SW480 (cell line): ENCODE measurements at regions not wholly inside any gene's neighbourhood (a gene's known extent, or its start where the extent isn't known, plus 50 kb on each side); places are given as distances from the start of the nearest gene placed in this dataset.
"Not testable (repeated sequence)": the region's sequence is repeated elsewhere in the genome, so short reads cannot be mapped to it uniquely, and the experiment has no call there.

Experiments used
- DNase-seq: peaks from one replicate; pipeline ENCODE4 v3.0.0-alpha.2; 2016; ENCODE audit warnings: low spot score

DNA sequence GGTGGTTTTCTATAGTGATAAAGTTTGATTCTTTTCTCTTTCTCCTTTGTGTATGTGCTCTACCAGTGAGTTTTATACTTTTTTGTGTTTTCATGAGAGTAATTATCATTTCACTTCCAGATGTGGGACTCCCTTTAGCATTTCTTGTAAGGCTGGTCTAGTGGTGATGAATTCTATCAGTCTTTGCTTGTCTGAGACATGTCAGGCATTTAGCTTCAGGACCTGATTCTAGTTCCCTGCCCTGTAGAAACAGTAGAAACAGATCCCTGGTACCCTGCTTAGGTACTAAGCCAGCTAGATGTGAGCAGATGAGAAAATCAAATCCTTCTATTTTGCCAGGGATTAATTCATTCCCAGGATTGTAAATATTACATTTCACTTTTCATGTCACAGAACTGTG lies 203.7 kb downstream of the ALG10 start:
- not testable (repeated sequence) for DNase-seq

DNA sequence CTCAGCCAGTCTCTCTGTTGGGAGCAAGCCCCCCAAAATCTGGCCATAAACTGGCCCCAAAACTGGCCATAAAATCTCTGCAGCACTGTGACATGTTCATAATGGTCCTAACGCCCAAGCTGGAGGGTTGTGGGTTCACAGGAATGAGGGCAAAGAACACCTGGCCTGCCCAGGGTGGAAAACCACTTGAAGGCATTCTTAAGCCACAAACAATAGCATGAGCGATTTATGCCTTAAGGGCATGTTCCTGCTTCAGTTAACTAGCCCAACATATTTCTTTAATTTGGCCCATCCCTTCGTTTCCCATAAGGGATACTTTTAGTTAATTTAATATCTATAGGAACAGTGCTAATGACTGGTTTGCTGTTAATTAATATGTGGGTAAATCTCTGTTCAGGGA lies 205.8 kb downstream of the ALG10 start:
- not testable (repeated sequence) for DNase-seq

DNA sequence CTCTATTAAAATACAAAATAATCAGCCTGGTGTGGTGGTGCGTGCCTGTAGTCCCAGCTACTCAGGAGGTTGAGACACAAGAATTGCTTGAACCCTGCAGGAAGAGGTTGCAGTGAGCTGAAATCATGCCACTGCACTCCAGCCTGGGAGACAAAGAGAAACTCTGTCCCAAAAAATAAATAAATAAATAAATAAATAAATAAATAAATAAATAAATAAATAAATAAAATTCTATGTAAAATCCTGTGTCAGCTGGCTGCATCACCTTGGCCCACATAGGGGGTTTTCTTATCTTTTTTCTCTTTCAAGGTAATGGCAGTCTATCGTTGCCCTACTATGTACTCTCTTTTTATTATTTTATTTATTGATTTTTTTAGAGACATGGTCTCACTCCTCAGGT lies 206.7 kb downstream of the ALG10 start:
- DNase-seq, result not testable (repeated sequence)

DNA sequence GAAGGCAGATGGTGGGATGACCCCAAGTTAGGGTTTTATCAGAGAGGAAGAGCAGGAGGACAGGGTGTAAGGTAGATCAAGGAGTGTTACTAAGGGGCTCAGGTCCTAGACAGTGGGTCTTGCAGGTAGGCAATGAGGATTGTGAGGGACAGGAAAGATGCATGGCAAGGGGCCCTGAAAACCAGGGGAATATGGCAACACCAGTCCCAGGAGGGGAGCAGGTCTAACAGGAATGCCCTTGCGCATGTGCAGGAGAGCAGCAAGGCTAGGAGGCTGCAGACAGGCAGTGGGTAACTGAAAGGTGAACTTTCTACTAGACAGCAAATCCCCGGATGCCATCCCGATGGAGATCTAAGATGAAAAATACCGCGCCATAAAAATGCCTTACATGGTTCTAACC lies 211.3 kb downstream of the ALG10 start:
- no peak for DNase-seq

DNA sequence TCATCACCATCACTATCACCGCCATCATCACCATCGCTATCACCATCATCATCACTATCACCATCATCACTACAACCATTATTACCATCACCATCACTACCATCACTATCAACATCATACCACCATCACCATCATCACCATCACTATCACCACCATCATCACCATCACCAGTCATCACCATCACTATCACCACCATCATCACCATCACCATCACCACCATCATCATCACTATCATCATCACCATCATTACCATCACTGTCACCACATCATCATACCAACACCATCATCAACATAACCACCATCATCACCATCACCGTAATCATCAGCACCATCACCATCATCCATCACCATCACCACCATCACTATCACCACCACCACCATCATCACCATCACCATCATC lies 213.8 kb downstream of the ALG10 start:
- no peak for DNase-seq

DNA sequence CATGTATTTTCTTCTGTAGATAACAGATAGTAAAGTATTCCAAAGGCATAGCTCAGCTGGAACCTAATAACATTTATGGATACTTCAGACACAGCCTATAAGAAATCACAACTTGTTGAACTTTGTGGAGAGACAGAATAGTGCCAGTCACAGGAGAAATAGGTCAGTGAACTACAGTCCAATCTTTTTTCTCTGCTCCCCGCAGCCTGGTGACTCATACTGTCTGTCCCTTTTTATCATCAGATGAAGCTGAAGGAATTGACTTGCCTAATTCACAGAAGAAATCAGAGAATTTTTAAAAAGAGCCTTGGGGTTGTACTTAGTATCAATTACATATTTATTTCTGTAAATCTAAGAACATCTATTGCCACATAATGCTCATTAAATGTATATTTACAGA lies 222.3 kb downstream of the ALG10 start:
- DNase-seq, result no peak

DNA sequence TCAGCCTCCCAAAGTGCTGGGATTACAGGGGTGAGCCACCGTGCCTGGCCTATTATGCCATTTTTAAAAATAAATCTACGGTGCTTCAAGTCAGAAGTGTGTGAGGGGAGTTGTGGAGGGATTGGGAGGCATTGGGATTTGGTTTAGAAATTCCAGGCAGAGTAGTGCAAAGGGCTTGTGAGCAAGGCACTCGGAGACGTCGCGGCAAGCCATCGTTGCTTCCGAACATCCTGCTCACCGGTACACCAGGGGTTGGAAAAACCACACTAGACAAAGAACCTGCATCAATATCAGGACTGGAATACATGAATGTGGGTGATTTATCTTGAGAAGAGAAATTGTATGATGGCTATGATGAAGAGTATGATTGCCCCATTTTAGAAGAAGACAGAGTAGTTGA lies 227.0 kb downstream of the ALG10 start:
- DNase-seq, result no peak

DNA sequence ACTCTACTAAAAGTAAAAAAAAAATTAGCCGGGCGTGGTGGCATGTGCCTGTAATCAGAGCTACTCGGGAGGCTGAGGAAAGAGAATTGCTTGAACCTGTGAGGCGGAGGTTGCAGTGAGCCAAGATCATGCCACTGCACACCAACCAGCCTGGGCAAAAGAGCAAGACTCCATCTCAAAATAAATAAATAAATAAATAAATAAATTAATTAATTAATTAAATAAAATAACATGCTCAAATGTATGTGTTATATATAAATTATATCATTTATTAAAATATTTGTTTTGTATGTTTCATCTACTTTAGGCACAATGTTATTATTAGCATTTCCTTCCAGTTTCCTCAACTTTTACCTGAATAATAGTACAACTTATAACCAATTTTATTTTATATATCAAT lies 229.6 kb downstream of the ALG10 start:
- not testable (repeated sequence) for DNase-seq

DNA sequence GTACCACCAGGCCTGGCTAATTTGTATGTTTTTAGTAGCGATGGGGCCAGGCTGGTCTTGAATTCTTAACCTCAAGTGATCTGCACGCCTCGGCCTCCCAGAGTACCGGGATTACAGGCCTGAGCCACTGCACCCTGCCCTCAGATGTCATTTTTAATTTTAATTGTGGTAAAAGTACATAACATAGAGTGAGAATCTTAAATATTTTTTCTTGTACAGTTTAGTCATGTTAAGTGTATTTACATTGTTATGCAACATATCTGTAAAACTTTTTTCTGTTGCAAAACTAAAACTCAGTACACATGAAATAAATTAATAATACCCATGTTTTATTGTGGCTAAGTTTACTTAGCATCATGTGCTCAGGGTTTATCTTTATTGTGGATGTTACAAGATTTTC lies 231.4 kb downstream of the ALG10 start:
- DNase-seq, result no peak

DNA sequence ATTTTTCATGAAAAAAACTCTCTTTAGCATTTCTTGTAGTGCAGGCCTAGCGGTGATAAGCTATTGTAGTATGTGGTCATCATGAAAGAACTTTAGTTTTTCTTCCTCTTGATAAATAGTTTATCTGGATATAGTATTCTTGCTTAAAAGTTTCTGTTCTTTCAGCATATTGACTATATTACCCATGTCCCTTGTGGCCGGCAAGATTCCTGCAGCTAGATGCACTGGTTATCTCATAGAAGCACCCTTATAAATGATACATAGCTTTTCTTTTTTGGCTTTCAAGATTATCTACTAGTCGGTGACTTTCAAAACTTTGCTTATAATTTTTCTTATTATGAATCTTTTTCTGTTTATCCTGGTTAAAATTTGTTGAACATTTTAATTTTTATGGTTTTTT lies 234.8 kb downstream of the ALG10 start:
- DNase-seq, result no peak

DNA sequence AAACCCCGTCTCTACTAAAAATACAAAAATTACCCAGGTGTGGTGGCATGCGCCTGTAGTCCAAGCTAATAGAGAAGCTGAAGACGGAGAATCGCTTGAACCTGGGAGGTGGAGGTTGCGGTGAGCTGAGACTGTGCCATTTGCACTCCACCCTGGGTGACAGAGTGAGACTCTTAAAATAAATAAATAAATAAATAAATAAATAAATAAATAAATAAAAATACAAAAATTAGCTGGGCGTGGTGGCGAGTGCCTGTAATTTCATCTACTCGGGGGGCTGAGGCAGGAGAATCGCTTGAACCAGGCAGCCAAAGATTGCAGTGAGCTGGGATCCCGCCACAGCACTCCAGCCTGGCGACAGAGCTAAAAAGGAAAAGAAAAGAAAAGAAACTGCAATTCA lies 239.8 kb downstream of the ALG10 start:
- not testable (repeated sequence) for DNase-seq

DNA sequence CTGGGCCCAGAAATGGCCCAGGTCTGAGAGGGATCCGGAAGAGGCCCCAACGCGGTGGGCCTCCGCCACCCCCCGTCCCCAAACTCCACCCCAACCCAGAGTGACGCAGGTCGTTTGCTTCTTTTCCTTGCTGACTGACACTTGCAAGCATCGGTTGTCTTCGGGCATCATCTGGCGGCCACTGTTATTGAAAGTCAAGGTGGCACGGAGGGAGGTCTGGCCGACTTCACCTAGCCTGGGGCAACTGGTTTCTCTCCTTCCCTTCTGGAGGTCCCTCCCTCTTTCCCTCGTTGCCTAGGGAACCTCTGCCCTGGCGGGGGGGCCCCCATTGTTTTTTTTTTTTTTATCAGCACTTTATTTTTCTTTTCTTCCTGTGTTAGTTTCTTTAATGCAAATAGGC lies 241.8 kb downstream of the ALG10 start:
- no peak for DNase-seq

DNA sequence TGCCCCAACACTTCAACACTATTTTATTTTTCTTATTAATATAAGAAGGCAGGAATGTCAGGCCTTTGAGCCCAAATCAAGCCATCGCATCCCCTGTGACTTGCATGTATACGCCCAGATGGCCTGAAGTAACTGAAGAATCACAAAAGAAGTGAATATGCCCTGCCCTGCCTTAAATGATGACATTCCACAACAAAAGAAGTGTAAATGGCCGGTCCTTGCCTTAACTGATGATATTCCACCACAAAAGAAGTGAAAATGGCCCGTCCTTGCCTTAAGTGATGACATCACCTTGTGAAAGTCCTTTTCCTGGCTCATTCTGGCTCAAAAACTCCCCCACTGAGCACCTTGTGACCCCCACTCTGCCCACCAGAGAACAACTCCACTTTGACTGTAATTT lies 251.4 kb downstream of the ALG10 start:
- not testable (repeated sequence) for DNase-seq

DNA sequence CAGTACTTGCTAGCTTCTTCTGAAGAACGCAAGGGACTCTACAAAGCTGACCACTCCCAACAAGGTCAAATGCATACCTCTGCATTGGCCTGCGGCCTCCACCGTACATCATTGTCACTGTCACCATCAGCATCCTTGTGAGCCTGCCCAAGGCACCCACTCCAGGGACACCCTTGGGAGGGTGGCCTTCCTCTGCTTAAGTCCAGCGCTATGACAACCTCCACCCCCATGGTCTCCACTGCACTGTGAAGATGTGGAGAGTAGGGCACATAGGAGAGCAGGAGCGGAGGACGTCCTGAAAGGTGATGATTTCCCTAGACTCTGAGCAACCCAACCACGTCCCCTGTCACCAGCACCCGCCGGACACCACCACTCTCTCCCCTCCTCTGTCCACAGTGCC lies 252.8 kb downstream of the ALG10 start:
- no peak for DNase-seq

DNA sequence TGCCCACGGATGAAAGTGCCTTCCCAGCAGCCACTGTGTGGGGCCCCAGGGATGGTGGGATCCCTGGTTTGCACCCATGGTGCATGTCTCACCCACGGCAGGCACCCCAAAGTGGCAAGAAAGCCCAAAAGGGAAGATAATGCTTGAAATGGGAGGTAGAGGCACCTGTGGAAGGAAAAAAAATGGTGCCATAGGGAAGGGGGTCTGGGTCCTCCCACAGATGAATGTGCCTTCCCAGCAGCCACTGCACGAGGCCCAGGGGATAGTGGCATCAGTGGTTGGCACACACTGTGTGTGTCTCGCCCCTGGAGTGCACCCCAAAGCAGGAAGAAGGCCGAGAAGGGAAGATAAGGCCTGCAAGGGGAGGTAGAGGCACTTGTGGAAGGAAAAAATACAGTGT lies 264.2 kb downstream of the ALG10 start:
- no peak for DNase-seq

DNA sequence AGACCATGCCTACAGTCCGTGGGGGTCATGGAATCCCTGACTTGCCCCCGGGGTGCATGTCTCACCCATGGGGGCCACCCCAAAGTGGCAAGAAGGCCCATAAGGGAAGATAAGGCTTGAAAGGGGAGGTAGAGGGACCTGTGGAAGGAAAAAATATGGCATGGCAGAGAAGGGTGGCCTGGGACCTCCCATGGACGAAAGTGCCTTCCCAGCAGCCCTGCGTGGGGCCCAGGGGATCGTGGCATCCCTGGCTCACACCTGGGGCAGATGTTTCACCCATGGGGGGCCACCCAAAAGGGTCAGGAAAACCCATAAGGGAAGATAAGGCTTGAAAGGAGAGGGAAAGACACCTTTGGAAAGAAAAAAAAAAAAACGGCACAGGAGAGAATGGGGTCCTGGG lies 264.6 kb downstream of the ALG10 start:
- no peak for DNase-seq

DNA sequence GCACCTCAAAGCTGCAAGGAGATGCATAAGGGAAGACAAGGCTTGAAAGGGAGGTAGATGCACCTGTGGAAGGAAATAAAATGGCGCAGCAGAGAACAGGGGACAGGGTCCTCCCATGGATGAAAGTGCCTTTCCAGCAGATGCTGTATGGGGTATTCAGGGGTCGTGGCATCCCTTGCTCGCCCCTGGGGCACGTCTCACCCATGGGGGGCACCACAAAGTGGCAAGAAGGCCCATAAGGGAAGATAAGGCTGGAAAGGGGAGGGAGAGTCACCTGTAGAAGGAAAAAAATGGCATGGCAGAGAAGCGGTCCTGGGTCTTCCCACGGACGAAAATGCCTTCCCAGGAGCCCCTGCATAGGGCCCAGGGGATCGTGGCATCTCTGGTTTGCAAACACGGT lies 265.1 kb downstream of the ALG10 start:
- DNase-seq, result no peak

DNA sequence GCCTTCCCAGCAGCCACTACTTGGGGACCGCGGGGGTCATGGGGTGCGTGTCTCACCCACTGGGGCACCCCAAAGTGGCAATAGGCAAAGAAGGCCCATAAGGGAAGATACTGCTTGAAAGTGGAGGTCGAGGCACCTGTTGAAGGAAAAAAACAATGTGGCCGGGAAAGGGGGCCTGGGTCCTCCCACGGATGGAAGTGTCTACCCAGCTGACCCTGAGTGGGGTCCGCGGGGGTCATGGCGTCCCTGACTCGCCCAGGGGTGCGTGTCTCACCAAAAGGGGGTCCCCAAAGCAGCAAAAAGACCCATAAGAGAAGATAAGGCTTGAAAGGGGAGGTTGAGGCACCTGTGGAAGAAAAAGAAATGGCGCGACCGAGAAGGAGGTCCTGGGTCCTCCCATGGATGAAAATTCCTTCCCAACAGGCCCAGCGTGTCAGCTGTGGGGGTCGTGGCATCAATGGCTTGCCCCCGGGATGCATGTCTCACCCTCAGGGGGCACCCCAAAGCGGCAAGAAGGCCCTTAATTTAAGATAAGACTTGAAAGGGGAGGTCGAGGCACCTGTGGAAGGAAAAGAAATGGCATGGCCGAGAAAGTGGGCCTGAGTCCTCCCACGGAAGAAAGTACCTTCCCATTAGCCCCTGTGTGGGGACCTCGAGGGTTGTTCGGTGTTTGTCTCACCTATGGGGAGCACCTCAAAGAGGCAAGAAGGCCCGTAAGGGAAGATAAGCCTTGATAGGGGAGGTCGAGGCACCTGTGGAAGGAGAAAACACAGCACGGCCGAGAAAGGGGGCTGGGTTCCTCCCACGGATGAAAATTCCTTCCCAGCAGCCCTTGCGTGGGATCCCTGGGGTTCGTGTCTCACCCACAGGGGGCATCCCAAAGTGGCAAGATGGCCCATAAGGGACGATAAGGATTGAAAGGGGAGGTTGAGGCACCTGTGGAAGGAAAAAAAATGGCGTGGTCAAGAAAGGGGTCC lies 266.0 kb downstream of the ALG10 start:
- no peak for DNase-seq

DNA sequence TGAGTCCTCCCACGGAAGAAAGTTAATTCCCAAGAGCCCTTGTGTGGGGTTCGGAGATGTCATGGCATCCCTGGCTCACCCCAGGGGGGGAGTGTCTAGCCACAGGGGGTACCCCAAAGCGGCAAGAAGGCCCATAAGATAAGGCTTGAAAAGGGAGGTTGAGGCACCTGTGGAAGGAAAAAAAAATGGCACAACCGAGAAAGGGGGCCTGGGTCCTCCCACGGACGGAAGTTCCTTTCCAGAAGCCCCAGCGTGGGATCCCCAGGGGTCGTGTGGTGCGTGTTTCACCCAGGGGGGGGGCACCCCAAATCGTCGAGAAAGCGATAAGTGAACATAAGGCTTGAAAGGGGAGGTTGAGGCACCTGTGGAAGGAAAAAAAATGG lies 266.7 kb downstream of the ALG10 start:
- no peak for DNase-seq

DNA sequence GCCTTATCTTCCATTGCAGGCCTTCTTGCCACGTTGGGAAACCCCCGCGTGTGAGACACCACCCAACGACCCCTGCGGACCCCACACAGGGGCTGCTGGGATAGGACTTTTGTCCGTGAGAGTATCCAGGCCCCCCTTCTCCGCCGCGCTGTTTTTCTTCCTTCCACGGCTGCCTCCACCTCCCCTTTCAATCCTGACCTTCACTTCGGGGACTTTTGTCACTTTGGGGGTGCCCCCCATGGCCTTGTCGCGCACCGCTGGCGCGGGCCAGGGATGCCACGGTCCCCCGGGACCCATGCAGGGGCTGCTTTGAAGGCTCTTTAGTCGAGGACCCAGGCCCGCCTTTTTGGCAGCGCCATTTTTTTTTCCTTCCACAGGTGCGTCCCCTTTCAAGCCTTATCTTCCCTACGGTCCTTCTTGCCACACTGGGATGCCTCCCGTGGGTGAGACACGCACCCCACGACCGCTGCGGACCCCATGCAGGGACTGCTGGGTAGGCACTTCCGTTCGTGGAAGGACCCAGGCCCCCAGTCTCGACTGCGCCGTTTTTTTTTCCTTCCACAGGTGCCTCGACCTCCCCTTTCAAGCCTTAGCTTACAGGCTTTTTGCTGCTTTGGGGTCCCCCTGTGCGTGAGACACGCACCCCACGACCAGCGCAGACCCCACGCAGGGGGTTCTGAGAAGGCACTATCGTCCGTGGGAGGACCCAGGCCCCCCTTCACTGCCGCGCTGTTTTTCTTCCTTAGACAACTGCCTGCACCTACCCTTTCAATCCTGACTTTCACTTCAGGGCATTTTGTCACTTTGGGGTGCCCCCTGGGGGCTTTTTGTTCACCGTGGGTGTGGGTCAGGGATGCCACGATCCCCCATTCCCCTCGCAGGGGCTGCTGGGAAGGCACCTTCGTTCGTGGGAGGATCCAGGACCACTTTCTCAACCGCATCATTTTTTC lies 267.4 kb downstream of the ALG10 start:
- DNase-seq, result no peak

DNA sequence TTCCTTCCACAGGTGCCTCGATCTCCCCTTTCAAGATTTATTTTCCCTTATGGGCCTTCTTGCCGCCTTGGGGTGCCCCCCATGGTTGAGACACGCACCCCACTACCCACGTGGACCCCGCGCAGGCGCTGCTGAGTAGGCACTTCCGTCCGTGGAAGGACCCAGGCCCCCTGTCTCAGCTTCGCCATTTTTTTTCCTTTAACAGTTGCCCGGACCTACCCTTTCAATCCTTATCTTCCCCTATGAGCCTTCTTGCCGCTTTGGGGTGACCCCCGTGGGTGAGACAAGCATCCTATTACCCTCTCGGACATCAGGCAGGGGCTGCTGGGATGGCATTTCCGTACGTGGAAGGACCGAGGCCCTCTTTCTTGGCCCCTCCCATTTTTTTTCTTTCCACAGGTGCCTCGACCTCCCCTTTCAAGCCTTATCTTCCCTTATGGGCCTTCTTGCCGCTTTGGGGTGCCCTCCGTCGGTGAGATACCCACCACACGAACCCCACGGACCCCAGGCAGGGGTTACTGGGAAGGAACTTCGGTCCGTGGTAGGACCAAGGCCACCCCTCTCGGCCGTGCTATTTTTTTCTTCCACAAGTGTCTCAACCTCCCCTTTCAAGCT lies 268.2 kb downstream of the ALG10 start:
- no peak for DNase-seq

DNA sequence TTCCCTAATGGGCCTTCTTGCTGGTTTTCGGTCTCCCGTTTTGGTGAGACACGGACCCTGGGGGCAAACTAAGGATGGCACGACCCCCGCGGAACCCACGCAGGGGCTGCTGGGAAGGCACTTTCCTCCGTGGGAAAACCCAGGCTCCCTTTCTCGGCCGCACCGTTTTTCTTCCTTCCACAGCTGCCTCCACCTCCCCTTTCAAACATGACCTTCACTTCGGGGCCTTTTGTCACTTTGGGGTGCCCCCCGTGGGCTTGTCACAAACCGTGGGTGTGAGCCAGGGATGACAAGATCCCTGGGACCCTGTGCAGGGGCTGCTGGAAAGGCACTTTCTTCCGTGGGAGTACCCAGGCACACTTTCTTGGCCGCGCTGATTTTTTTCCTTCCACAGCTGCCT lies 268.7 kb downstream of the ALG10 start:
- DNase-seq, result no peak
